Adrenal gland (tissue), 9 donors: ENCODE measurements at regions not wholly inside any gene's neighbourhood (a gene's known extent, or its start where the extent isn't known, plus 50 kb on each side); places are given as distances from the start of the nearest gene placed in this dataset.

Experiments used
- DNase-seq, 7 donors: peaks; one replicate each; pipeline ENCODE4 v3.0.0-alpha.2; 2019 to 2020
- H3K27ac ChIP-seq, 5 donors: fragments of 200-600 bp; sonication (generic) in 4 of 5; 1 replicate in 3 of 5; 2 replicates in 2 of 5; pipeline versions ENCODE4 v1.5.1 to v1.8.0; 2016 to 2020; ENCODE audit warnings: mild to moderate bottlenecking in 1 of 5
- H3K27me3 ChIP-seq: fragments of 200-600 bp; 2 replicates; pipeline ENCODE4 v1.8.0; 2021
- H3K36me3 ChIP-seq, 2 donors: fragments of 200-600 bp; replicated peaks in 1 of 2; 1 replicate in 1 of 2; 2 replicates in 1 of 2; pipeline versions ENCODE4 v1.5.1 to v1.8.0; 2018 to 2022
- H3K4me1 ChIP-seq, 2 donors: fragments of 200-600 bp; replicated peaks in 1 of 2; 1 replicate in 1 of 2; 2 replicates in 1 of 2; pipeline versions ENCODE4 v1.5.1 to v1.8.0; 2018 to 2021
- H3K4me3 ChIP-seq, 4 donors: fragments of 200-600 bp; sonication (generic) in 3 of 4; one replicate each; pipeline ENCODE4 v1.5.1; 2016 to 2018
- H3K9me3 ChIP-seq, 3 donors: fragments of 200-600 bp; sonication (generic) in 1 of 3; replicated peaks in 1 of 3; 1 replicate in 2 of 3; 2 replicates in 1 of 3; pipeline versions ENCODE4 v1.5.1 to v1.8.0; 2016 to 2021
- CTCF ChIP-seq, 6 experiments: fragments of 450-650 bp in 4 of 6; fragments of 200-600 bp in 2 of 6; sonication (generic) in 1 of 6; IDR thresholded peaks; 1 replicate in 5 of 6; 2 replicates in 1 of 6; pipeline versions ENCODE4 v1.5.1 to v1.8.0; 2016 to 2021; ENCODE audit warnings: antibody characterized with exemption in 6 of 6, mild to moderate bottlenecking in 2 of 6, moderate library complexity in 1 of 6
- POLR2A ChIP-seq, 2 donors: fragments of 450-650 bp; IDR thresholded peaks; one replicate each; pipeline ENCODE4 v1.6.1; 2017; ENCODE audit warnings: antibody characterized with exemption in 2 of 2, mild to moderate bottlenecking in 2 of 2, moderate library complexity in 1 of 2
- WGBS, 4 donors: extraction: QIAGEN DNeasy Blood & Tissue Kit in 2 of 4; methylation state at CpG; one replicate each; pipeline versions ENCODE4 v1.1.5 to v1.1.7; 2013 to 2017; 5-methylcytosine and 5-hydroxymethylcytosine counted together
- intact Hi-C, 2 donors: fragments of 100-400 bp; cut with DNase I; formaldehyde crosslinking; loops; one replicate each; pipeline versions ENCODE4 v1.14.1 to v1.15.0; 2022 to 2023
- donor health status: healthy with polysubstance abuse.
- donor health status: Bipolar disorder and iron deficiency.
- donor health status: DM: yes; HTN: yes; CAD: no.
- donor health status: DM: no; HTN: no; CAD: no.
- donor health status: DM: no; HTN: no; CAD: no.

- DNase-seq: no peak
- Histone ChIP-seq H3K9me3 (no peaks in the 10 kb centered on the region), H3K4me1 (no peaks in the 10 kb centered on the region), H3K27me3 (no peaks in the 10 kb centered on the region), H3K36me3 (no peaks in the 10 kb centered on the region), H3K4me3 (no peak overlapping the region), H3K27ac (no peak overlapping the region)
- intact Hi-C loops: no loop called here
- TF ChIP-seq CTCF (IDR thresholded peaks at IDR 0.05) (no peak), POLR2A (IDR thresholded peaks at IDR 0.05) (no peak)
Observed at GRCh38 chr16:59558679-59559078, 824.6 kb upstream of the GOT2 start.

GRCh38 chr16:59552164-59552563, 818.0 kb upstream of the GOT2 start:
- Histone ChIP-seq H3K4me1 (no peaks in the 10 kb centered on the region), H3K36me3 (no peaks in the 10 kb centered on the region), H3K27me3 (no peaks in the 10 kb centered on the region), H3K27ac (no peak overlapping the region), H3K4me3 (no peak overlapping the region), H3K9me3 (no peaks in the 10 kb centered on the region)
- 56 to 67% (median 63%) methylated on average over 5 of the region's 5 CpGs for WGBS, 4 donors
- intact Hi-C loops: no loop called here
- TF ChIP-seq POLR2A (IDR thresholded peaks at IDR 0.05) (no peak), CTCF (IDR thresholded peaks at IDR 0.05) (no peak)
- no peak for DNase-seq

- Histone ChIP-seq H3K9me3 (no peaks in the 10 kb centered on the region), H3K36me3 (no peaks in the 10 kb centered on the region), H3K27ac (no peak overlapping the region), H3K4me3 (no peak overlapping the region), H3K27me3 (no peaks in the 10 kb centered on the region), H3K4me1 (no peaks in the 10 kb centered on the region)
- TF ChIP-seq POLR2A (IDR thresholded peaks at IDR 0.05) (no peak), CTCF (IDR thresholded peaks at IDR 0.05) (no peak)
- WGBS, 4 donors: 38 to 70% (median 57%) methylated on average over 1 of the region's 1 CpG
- intact Hi-C loops: no loop called here
- DNase-seq: no peak
Observed at GRCh38 chr16:59545721-59546120, 811.6 kb upstream of the GOT2 start.

GRCh38 chr16:59543641-59544040, 809.5 kb upstream of the GOT2 start:
- DNase-seq: no peak
- Histone ChIP-seq H3K4me1 (no peaks in the 10 kb centered on the region), H3K27ac (no peak overlapping the region), H3K9me3 (no peaks in the 10 kb centered on the region), H3K36me3 (no peaks in the 10 kb centered on the region), H3K4me3 (no peak overlapping the region), H3K27me3 (no peaks in the 10 kb centered on the region)
- intact Hi-C loops: no loop called here
- WGBS, 4 donors: 55 to 68% (median 65%) methylated on average over 4 of the region's 4 CpGs
- TF ChIP-seq CTCF (IDR thresholded peaks at IDR 0.05) (no peak), POLR2A (IDR thresholded peaks at IDR 0.05) (no peak)
